ENCODE measurements at regions not wholly inside any gene's neighbourhood (a gene's known extent, or its start where the extent isn't known, plus 50 kb on each side); places are given as distances from the start of the nearest gene placed in this dataset.

GRCh38 chr6:165999279-165999678 lies 168.4 kb downstream of the TBXT start:
- TF ChIP-seq FOXM1 (IDR thresholded peaks at IDR 0.05; ENCODE audit: borderline replicate concordance), result no peak
- TF ChIP-seq PKNOX1 (IDR thresholded peaks at IDR 0.05), result no peak

Measured in HEK293T (cell line).